ENCODE measurements at regions not wholly inside any gene's neighbourhood (a gene's known extent, or its start where the extent isn't known, plus 50 kb on each side); places are given as distances from the start of the nearest gene placed in this dataset.
"Not testable (repeated sequence)": the region's sequence is repeated elsewhere in the genome, so short reads cannot be mapped to it uniquely, and the experiment has no call there.

- H3K27me3 Mint-ChIP-seq; H3K4me3 Mint-ChIP-seq; H3K4me1 Mint-ChIP-seq; H3K36me3 Mint-ChIP-seq; H3K27ac Mint-ChIP-seq; ATAC-seq (replicated peaks); DNase-seq: not testable (repeated sequence)
- peaks cover 9 to 11% of the 10 kb centered on the region in 2 donors for H3K9me3 Mint-ChIP-seq
Observed at GRCh38 chr7:94321138-94321537, 73.6 kb upstream of the COL1A2 start.

- peaks cover 4 to 10% of the 10 kb centered on the region in 2 donors for H3K36me3 Mint-ChIP-seq
- no peak overlapping the region for H3K4me3 Mint-ChIP-seq
- H3K9me3 Mint-ChIP-seq: peaks cover 11 to 17% of the 10 kb centered on the region in 2 donors
- H3K27me3 Mint-ChIP-seq: peaks cover 0 to 8% of the 10 kb centered on the region in 2 donors
- DNase-seq (no peak), ATAC-seq (replicated peaks) (no peak)
- no peak overlapping the region for H3K27ac Mint-ChIP-seq
- H3K4me1 Mint-ChIP-seq: no peaks in the 10 kb centered on the region
Observed at GRCh38 chr7:94323844-94324243, 70.9 kb upstream of the COL1A2 start.

GRCh38 chr7:94324380-94325121, 70.1 kb upstream of the COL1A2 start:
- Mint-ChIP-seq H3K4me3 (no peak overlapping the region), H3K27ac (no peak overlapping the region), H3K9me3 (peaks cover 9 to 17% of the 10 kb centered on the region in 2 donors), H3K27me3 (peaks cover 0 to 8% of the 10 kb centered on the region in 2 donors), H3K36me3 (peaks cover 4 to 10% of the 10 kb centered on the region in 2 donors), H3K4me1 (no peaks in the 10 kb centered on the region)
- DNase-seq (no peak), ATAC-seq (replicated peaks) (no peak)

GRCh38 chr7:94325122-94325475, 69.6 kb upstream of the COL1A2 start:
- Mint-ChIP-seq H3K27ac (no peak overlapping the region), H3K9me3 (peaks cover 9 to 17% of the 10 kb centered on the region in 2 donors), H3K4me3 (no peak overlapping the region), H3K27me3 (peaks cover 0 to 8% of the 10 kb centered on the region in 2 donors), H3K36me3 (peaks cover 4 to 10% of the 10 kb centered on the region in 2 donors), H3K4me1 (peaks cover 0 to 2% of the 10 kb centered on the region in 2 donors)
- ATAC-seq (replicated peaks) (no peak), DNase-seq (no peak)

- ATAC-seq (replicated peaks): peak in 1 of 2 donors; percentile 60
- Mint-ChIP-seq H3K36me3 (no peaks in the 10 kb centered on the region), H3K27ac (no peak overlapping the region), H3K27me3 (no peaks in the 10 kb centered on the region), H3K9me3 (peaks cover 0 to 8% of the 10 kb centered on the region in 2 donors), H3K4me3 (no peak overlapping the region), H3K4me1 (peaks cover 0 to 15% of the 10 kb centered on the region in 2 donors)
- no peak for DNase-seq
Observed at GRCh38 chr7:94330269-94331020, 64.2 kb upstream of the COL1A2 start.

DNA sequence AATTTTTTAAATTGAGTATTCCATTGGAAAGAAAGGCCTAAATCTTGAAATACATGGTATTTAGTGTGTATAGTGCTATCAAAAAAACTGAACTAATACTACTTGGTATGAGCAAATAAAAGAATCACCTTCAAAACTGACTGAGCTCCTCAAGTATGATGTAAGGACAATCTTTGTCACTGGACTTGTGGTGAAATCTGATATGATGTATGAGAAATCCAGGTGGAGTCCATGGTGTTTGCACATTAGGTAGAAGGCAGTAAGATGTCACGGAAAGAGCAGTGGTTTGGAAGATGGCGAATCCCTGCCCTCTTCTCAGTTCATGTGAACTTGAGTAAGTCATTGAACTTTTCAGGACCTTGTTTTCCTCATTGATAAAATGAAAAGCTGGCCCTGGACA, 62.1 kb upstream of the COL1A2 start:
- Mint-ChIP-seq H3K9me3 (no peaks in the 10 kb centered on the region), H3K36me3 (no peaks in the 10 kb centered on the region), H3K27ac (no peak overlapping the region), H3K27me3 (peaks cover 0 to 6% of the 10 kb centered on the region in 2 donors), H3K4me1 (peaks cover 2 to 22% of the 10 kb centered on the region in 2 donors), H3K4me3 (no peak overlapping the region)
- DNase-seq (no peak), ATAC-seq (replicated peaks) (no peak)

DNA sequence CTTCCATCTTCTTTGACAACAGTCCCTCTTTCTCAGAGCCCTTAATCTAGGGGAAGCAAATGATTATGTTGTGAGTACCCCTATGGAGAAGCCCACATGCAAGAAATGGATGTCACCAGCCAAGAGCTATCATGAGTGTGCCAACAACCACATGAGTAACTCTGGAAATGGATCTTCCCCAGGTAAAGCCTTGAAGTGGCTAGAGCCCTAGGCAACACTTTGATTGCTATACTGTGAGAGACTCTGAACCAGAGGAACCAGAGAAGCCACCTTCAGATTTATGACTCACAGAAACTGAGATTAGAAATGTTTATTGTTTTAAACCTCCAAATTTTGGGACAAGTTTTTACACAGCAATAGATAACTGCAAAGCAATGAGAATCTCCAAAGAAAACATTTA, 60.9 kb upstream of the COL1A2 start:
- Mint-ChIP-seq H3K27ac (no peak overlapping the region), H3K27me3 (peaks cover 0 to 7% of the 10 kb centered on the region in 2 donors), H3K4me1 (peaks cover 2 to 22% of the 10 kb centered on the region in 2 donors), H3K36me3 (no peaks in the 10 kb centered on the region), H3K9me3 (no peaks in the 10 kb centered on the region), H3K4me3 (no peak overlapping the region)
- DNase-seq (no peak), ATAC-seq (replicated peaks) (no peak)

GRCh38 chr7:94335586-94335985, 59.1 kb upstream of the COL1A2 start:
- Mint-ChIP-seq H3K27me3 (peaks cover 0 to 7% of the 10 kb centered on the region in 2 donors), H3K36me3 (no peaks in the 10 kb centered on the region), H3K4me1 (peaks cover 2 to 22% of the 10 kb centered on the region in 2 donors), H3K9me3 (no peaks in the 10 kb centered on the region), H3K27ac (no peak overlapping the region), H3K4me3 (no peak overlapping the region)
- DNase-seq: no peak
- no peak for ATAC-seq (replicated peaks)

GRCh38 chr7:94336009-94336408, 58.7 kb upstream of the COL1A2 start:
- DNase-seq (no peak), ATAC-seq (replicated peaks) (no peak)
- Mint-ChIP-seq H3K4me3 (no peak overlapping the region), H3K36me3 (no peaks in the 10 kb centered on the region), H3K9me3 (no peaks in the 10 kb centered on the region), H3K27ac (no peak overlapping the region), H3K4me1 (peaks cover 2 to 18% of the 10 kb centered on the region in 2 donors), H3K27me3 (peaks cover 0 to 7% of the 10 kb centered on the region in 2 donors)

DNA sequence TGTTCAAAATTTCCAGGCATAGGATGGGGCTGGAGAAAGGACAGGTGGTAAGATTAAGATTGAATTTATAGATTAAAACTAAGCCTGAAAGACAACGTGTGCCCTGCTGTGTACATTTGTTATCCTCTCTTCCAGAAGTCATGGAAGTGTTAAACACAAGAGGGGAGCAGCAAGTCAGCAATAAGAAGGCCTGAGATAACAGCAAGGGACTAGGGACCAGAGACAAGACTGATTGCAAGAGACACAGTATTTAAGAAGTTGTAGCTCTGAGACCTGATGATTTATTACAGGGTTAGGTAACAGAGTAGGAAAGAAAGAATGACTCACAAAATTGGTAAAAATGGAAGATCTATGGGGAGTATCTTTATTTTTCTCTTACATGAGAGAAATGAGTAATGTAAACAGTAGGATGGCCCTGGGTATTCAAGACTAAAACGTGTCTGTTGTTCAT, 55.7 kb upstream of the COL1A2 start:
- Mint-ChIP-seq H3K4me3 (no peak overlapping the region), H3K4me1 (peaks cover 2 to 18% of the 10 kb centered on the region in 2 donors), H3K36me3 (no peaks in the 10 kb centered on the region), H3K27ac (no peak overlapping the region), H3K27me3 (peaks cover 0 to 7% of the 10 kb centered on the region in 2 donors), H3K9me3 (no peaks in the 10 kb centered on the region)
- no peak for DNase-seq
- no peak for ATAC-seq (replicated peaks)

GRCh38 chr7:94344826-94345225, 49.9 kb upstream of the COL1A2 start:
- ATAC-seq (replicated peaks): no peak
- Mint-ChIP-seq H3K36me3 (no peaks in the 10 kb centered on the region), H3K27ac (no peak overlapping the region), H3K4me3 (no peak overlapping the region), H3K9me3 (no peaks in the 10 kb centered on the region), H3K4me1 (peaks cover 0 to 11% of the 10 kb centered on the region in 2 donors), H3K27me3 (peaks cover 0 to 8% of the 10 kb centered on the region in 2 donors)
- DNase-seq: no peak
